ENCODE measurements at regions not wholly inside any gene's neighbourhood (a gene's known extent, or its start where the extent isn't known, plus 50 kb on each side); places are given as distances from the start of the nearest gene placed in this dataset.

DNA sequence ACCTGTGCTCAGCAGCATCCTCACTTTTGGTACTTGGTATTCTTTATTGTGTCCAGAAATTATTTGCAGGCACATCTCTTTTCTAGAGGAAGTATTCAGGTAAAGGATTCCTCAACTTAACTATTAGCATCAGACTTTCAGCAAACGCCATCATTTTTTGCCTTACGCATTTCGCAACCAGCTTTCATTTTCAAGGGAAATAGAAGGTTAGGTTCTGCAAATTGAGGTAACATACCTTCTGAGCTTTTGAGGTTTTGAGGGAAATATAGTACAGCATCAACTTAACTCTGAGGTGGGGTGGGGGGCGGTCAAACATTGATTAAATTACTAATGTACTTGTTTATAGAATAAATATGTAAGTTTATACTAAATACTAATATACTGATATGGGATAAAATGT is 243.6 kb upstream of the RIMS1 start:
- Mint-ChIP-seq H3K4me1 (no peaks in the 10 kb centered on the region), H3K27ac (no peak overlapping the region), H3K4me3 (no peak overlapping the region), H3K9me3 (ENCODE audit: insufficient read depth) (peaks cover 3% of the 10 kb centered on the region), H3K27me3 (no peaks in the 10 kb centered on the region)
- Histone ChIP-seq H2AFZ (ENCODE audit: insufficient read depth, low read depth, low read length, poor library complexity, severe bottlenecking) (no peak overlapping the region), H3K9ac (ENCODE audit: low read length) (no peak overlapping the region), H3K4me1 (ENCODE audit: control insufficient read depth in 2 of 2, insufficient read depth in 2 of 2, low read length in 2 of 2) (no peaks in the 10 kb centered on the region), H3K9me3 (ENCODE audit: control extremely low read depth in 1 of 3, control insufficient read depth in 2 of 3, insufficient read depth in 1 of 3, low read length in 2 of 3) (no peaks in the 10 kb centered on the region), H3K4me3 (ENCODE audit: control extremely low read depth in 1 of 5, extremely low read depth in 1 of 5, insufficient read depth in 1 of 5, low read depth in 2 of 5, low read length in 4 of 5) (no peak overlapping the region), H3K27ac (ENCODE audit: low read length in 2 of 2) (no peak overlapping the region), H4K20me1 (ENCODE audit: control insufficient read depth, insufficient read depth, low read length, poor library complexity, severe bottlenecking) (no peaks in the 10 kb centered on the region), H3K4me2 (replicated peaks; ENCODE audit: low read depth, low read length, poor library complexity, severe bottlenecking) (no peak overlapping the region), H3K79me2 (ENCODE audit: control insufficient read depth, insufficient read depth, low read length) (no peaks in the 10 kb centered on the region), H3K27me3 (replicated peaks in 1 of 4; ENCODE audit: control extremely low read depth in 1 of 4, control insufficient read depth in 3 of 4, insufficient read depth in 4 of 4, low read length in 3 of 4) (no peaks in the 10 kb centered on the region), H3K36me3 (replicated peaks in 1 of 2; ENCODE audit: control extremely low read depth in 1 of 2, control insufficient read depth in 1 of 2, extremely low read depth in 1 of 2, insufficient read depth in 2 of 2, low read length in 1 of 2) (no peaks in the 10 kb centered on the region)
- ATAC-seq (ENCODE audit: low read depth) (no peak), DNase-seq (no peak)
- no CpG with 5 or more reads among the region's 4 CpGs for WGBS (ENCODE audit: insufficient coverage)
- ChIA-PET CTCF (no interaction called here), POLR2A (no interaction called here)
- no peak for TF ChIP-seq EZH2 (IDR thresholded peaks at IDR 0.05; ENCODE audit: borderline replicate concordance, insufficient read depth, low read depth, low read length, poor library complexity, severe bottlenecking)
- TF ChIP-seq, protein P1, sequence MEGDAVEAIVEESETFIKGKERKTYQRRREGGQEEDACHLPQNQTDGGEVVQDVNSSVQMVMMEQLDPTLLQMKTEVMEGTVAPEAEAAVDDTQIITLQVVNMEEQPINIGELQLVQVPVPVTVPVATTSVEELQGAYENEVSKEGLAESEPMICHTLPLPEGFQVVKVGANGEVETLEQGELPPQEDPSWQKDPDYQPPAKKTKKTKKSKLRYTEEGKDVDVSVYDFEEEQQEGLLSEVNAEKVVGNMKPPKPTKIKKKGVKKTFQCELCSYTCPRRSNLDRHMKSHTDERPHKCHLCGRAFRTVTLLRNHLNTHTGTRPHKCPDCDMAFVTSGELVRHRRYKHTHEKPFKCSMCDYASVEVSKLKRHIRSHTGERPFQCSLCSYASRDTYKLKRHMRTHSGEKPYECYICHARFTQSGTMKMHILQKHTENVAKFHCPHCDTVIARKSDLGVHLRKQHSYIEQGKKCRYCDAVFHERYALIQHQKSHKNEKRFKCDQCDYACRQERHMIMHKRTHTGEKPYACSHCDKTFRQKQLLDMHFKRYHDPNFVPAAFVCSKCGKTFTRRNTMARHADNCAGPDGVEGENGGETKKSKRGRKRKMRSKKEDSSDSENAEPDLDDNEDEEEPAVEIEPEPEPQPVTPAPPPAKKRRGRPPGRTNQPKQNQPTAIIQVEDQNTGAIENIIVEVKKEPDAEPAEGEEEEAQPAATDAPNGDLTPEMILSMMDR (IDR thresholded peaks at IDR 0.05) = no peak
- intact Hi-C loops (cut with micrococcal nuclease) = no loop called here

GRCh38 chr6:71645299-71645698 is 241.1 kb upstream of the RIMS1 start:
- Histone ChIP-seq H3K9me3 (ENCODE audit: control extremely low read depth in 1 of 3, control insufficient read depth in 2 of 3, insufficient read depth in 1 of 3, low read length in 2 of 3) (no peaks in the 10 kb centered on the region), H3K4me1 (ENCODE audit: control insufficient read depth in 2 of 2, insufficient read depth in 2 of 2, low read length in 2 of 2) (no peaks in the 10 kb centered on the region), H3K4me3 (ENCODE audit: control extremely low read depth in 1 of 5, extremely low read depth in 1 of 5, insufficient read depth in 1 of 5, low read depth in 2 of 5, low read length in 4 of 5) (no peak overlapping the region), H3K27me3 (replicated peaks in 1 of 4; ENCODE audit: control extremely low read depth in 1 of 4, control insufficient read depth in 3 of 4, insufficient read depth in 4 of 4, low read length in 3 of 4) (no peaks in the 10 kb centered on the region), H2AFZ (ENCODE audit: insufficient read depth, low read depth, low read length, poor library complexity, severe bottlenecking) (no peak overlapping the region), H3K27ac (ENCODE audit: low read length in 2 of 2) (no peak overlapping the region), H3K79me2 (ENCODE audit: control insufficient read depth, insufficient read depth, low read length) (no peaks in the 10 kb centered on the region), H4K20me1 (ENCODE audit: control insufficient read depth, insufficient read depth, low read length, poor library complexity, severe bottlenecking) (no peaks in the 10 kb centered on the region), H3K36me3 (replicated peaks in 1 of 2; ENCODE audit: control extremely low read depth in 1 of 2, control insufficient read depth in 1 of 2, extremely low read depth in 1 of 2, insufficient read depth in 2 of 2, low read length in 1 of 2) (no peaks in the 10 kb centered on the region), H3K4me2 (replicated peaks; ENCODE audit: low read depth, low read length, poor library complexity, severe bottlenecking) (no peak overlapping the region), H3K9ac (ENCODE audit: low read length) (no peak overlapping the region)
- ChIA-PET POLR2A (no interaction called here), CTCF (no interaction called here)
- H3K9me3 Mint-ChIP-seq (ENCODE audit: insufficient read depth) = peaks cover 3% of the 10 kb centered on the region
- H3K4me3 Mint-ChIP-seq = no peak overlapping the region
- DNase-seq (no peak), ATAC-seq (ENCODE audit: low read depth) (no peak)
- WGBS (ENCODE audit: insufficient coverage) = 100% methylated on average over 1 of the region's 3 CpGs
- no peaks in the 10 kb centered on the region for H3K27me3 Mint-ChIP-seq
- TF ChIP-seq, protein P1 (IDR thresholded peaks at IDR 0.05) = no peak
- TF ChIP-seq EZH2 (IDR thresholded peaks at IDR 0.05; ENCODE audit: borderline replicate concordance, insufficient read depth, low read depth, low read length, poor library complexity, severe bottlenecking) = no peak
- H3K4me1 Mint-ChIP-seq = no peaks in the 10 kb centered on the region
- intact Hi-C loops (cut with micrococcal nuclease) = no loop called here
- no peak overlapping the region for H3K27ac Mint-ChIP-seq
